ENCODE measurements at regions not wholly inside any gene's neighbourhood (a gene's known extent, or its start where the extent isn't known, plus 50 kb on each side); places are given as distances from the start of the nearest gene placed in this dataset.
"Not testable (repeated sequence)": the region's sequence is repeated elsewhere in the genome, so short reads cannot be mapped to it uniquely, and the experiment has no call there.

GRCh38 chrX:98300536-98300935, 1416.8 kb downstream of the RPA4 start:
- TF ChIP-seq POLR2A, CTCF (IDR thresholded peaks at IDR 0.05): not testable (repeated sequence)
